Transverse colon (tissue), 4 donors: ENCODE measurements at regions not wholly inside any gene's neighbourhood (a gene's known extent, or its start where the extent isn't known, plus 50 kb on each side); places are given as distances from the start of the nearest gene placed in this dataset.
"Not testable (repeated sequence)": the region's sequence is repeated elsewhere in the genome, so short reads cannot be mapped to it uniquely, and the experiment has no call there.

Experiments
- EP300 ChIP-seq: sonication (generic); formaldehyde crosslinking; IDR thresholded peaks from one replicate; pipeline ENCODE4 v1.6.1; 2017; ENCODE audit warnings: antibody characterized with exemption, low read depth
- POLR2A ChIP-seq: fragments of 450-650 bp; IDR thresholded peaks from one replicate; pipeline ENCODE4 v1.6.1; 2016; ENCODE audit warnings: antibody characterized with exemption, mild to moderate bottlenecking, moderate library complexity
- POLR2AphosphoS5 ChIP-seq, 3 donors: sonication (generic); formaldehyde crosslinking; IDR thresholded peaks; one replicate each; pipeline ENCODE4 v1.6.1; 2016; ENCODE audit warnings: antibody characterized with exemption in 3 of 3
- TF ChIP-seq, protein P1 (sequence below), 5 experiments: fragments of 200-600 bp in 3 of 5; fragments of 450-650 bp in 2 of 5; sonication (generic) in 3 of 5; IDR thresholded peaks; 1 replicate in 2 of 5; 2 replicates in 3 of 5; pipeline ENCODE4 v1.5.1; 2016 to 2017; ENCODE audit warnings: antibody characterized with exemption in 5 of 5, inconsistent platforms in 3 of 5, mild to moderate bottlenecking in 2 of 5, moderate library complexity in 1 of 5

DNA sequence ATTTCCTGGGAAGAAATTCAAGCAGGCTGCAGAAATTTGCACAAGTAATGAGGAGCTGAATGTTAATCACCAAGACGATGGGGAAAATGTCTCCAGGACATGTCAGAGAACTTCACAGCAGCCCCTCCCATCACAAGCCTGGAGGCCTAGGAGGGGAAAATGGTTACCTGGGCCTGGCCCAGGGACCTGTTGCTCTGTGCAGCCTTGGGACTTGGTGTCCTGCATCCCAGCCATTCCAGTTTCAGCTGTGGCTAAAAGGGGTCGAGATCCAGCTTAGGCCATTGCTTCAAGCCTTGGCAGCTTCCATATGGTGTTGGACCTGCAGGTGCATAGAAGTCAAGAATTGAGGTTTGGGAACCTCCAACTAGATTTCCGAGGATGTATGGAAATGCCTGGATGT, 59.3 kb upstream of the ENPP6 start:
- TF ChIP-seq EP300; POLR2AphosphoS5 (IDR thresholded peaks at IDR 0.05); POLR2A: not testable (repeated sequence)
- TF ChIP-seq, protein P1, sequence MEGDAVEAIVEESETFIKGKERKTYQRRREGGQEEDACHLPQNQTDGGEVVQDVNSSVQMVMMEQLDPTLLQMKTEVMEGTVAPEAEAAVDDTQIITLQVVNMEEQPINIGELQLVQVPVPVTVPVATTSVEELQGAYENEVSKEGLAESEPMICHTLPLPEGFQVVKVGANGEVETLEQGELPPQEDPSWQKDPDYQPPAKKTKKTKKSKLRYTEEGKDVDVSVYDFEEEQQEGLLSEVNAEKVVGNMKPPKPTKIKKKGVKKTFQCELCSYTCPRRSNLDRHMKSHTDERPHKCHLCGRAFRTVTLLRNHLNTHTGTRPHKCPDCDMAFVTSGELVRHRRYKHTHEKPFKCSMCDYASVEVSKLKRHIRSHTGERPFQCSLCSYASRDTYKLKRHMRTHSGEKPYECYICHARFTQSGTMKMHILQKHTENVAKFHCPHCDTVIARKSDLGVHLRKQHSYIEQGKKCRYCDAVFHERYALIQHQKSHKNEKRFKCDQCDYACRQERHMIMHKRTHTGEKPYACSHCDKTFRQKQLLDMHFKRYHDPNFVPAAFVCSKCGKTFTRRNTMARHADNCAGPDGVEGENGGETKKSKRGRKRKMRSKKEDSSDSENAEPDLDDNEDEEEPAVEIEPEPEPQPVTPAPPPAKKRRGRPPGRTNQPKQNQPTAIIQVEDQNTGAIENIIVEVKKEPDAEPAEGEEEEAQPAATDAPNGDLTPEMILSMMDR (IDR thresholded peaks at IDR 0.05): not testable (repeated sequence)
